Activated CD4-positive, alpha-beta T cell treated with anti-CD3 and anti-CD28 coated beads, Interleukin-2, amount 50 U/mL, for 1 hour (primary cell): ENCODE measurements at regions not wholly inside any gene's neighbourhood (a gene's known extent, or its start where the extent isn't known, plus 50 kb on each side); places are given as distances from the start of the nearest gene placed in this dataset.
"Not testable (repeated sequence)": the region's sequence is repeated elsewhere in the genome, so short reads cannot be mapped to it uniquely, and the experiment has no call there.

Source experiments
- DNase-seq: peaks from one replicate; pipeline ENCODE4 v3.0.0-alpha.2; 2020

- no peak for DNase-seq
Measured at GRCh38 chr6:112401083-112401482, 54.0 kb downstream of the RFPL4B start.

GRCh38 chr6:112407101-112407590 lies 60.0 kb downstream of the RFPL4B start:
- DNase-seq, result no peak

GRCh38 chr6:112408522-112408921 lies 61.4 kb downstream of the RFPL4B start:
- no peak for DNase-seq

GRCh38 chr6:112409311-112409710 lies 62.2 kb downstream of the RFPL4B start:
- DNase-seq, result no peak

GRCh38 chr6:112413780-112414179 lies 66.7 kb downstream of the RFPL4B start:
- no peak for DNase-seq

- DNase-seq, result no peak
Measured at GRCh38 chr6:112415366-112415765, 68.2 kb downstream of the RFPL4B start.

- DNase-seq, result no peak
Measured at GRCh38 chr6:112416866-112417265, 69.7 kb downstream of the RFPL4B start.

GRCh38 chr6:112427011-112427410 lies 79.9 kb downstream of the RFPL4B start:
- DNase-seq, result not testable (repeated sequence)

GRCh38 chr6:112427499-112427898 lies 80.4 kb downstream of the RFPL4B start:
- DNase-seq, result no peak

GRCh38 chr6:112428477-112428876 lies 81.3 kb downstream of the RFPL4B start:
- DNase-seq, result no peak

- no peak for DNase-seq
Measured at GRCh38 chr6:112429226-112429625, 82.1 kb downstream of the RFPL4B start.

- DNase-seq, result no peak
Measured at GRCh38 chr6:112431803-112432202, 84.7 kb downstream of the RFPL4B start.

- no peak for DNase-seq
Measured at GRCh38 chr6:112432853-112433252, 85.7 kb downstream of the RFPL4B start.

- DNase-seq, result no peak
Measured at GRCh38 chr6:112433457-112433856, 86.3 kb downstream of the RFPL4B start.

- no peak for DNase-seq
Measured at GRCh38 chr6:112434896-112435435, 87.8 kb downstream of the RFPL4B start.

- DNase-seq, result no peak
Measured at GRCh38 chr6:112437058-112437457, 89.9 kb downstream of the RFPL4B start.

GRCh38 chr6:112439010-112439409 lies 91.9 kb downstream of the RFPL4B start:
- no peak for DNase-seq

- DNase-seq, result no peak
Measured at GRCh38 chr6:112439432-112439831, 92.3 kb downstream of the RFPL4B start.

GRCh38 chr6:112441607-112442006 lies 94.5 kb downstream of the RFPL4B start:
- DNase-seq, result no peak

- no peak for DNase-seq
Measured at GRCh38 chr6:112443179-112444065, 96.3 kb downstream of the RFPL4B start.

- not testable (repeated sequence) for DNase-seq
Measured at GRCh38 chr6:112448786-112449185, 101.7 kb downstream of the RFPL4B start.

- DNase-seq, result no peak
Measured at GRCh38 chr6:112450663-112451062, 103.5 kb downstream of the RFPL4B start.

- DNase-seq, result no peak
Measured at GRCh38 chr6:112457886-112458285, 110.8 kb downstream of the RFPL4B start.

GRCh38 chr6:112459758-112460304 lies 112.7 kb downstream of the RFPL4B start:
- DNase-seq, result no peak
